NOMO-1 treated with dmso at 0.1 percent for 144 hours (cell line): ENCODE measurements at regions not wholly inside any gene's neighbourhood (a gene's known extent, or its start where the extent isn't known, plus 50 kb on each side); places are given as distances from the start of the nearest gene placed in this dataset.

ENCODE experiments used
- DNase-seq: peaks from one replicate; lab custom pipeline; 2025; ENCODE audit not compliant: unreplicated experiment; lab: John Stamatoyannopoulos, UW

DNA sequence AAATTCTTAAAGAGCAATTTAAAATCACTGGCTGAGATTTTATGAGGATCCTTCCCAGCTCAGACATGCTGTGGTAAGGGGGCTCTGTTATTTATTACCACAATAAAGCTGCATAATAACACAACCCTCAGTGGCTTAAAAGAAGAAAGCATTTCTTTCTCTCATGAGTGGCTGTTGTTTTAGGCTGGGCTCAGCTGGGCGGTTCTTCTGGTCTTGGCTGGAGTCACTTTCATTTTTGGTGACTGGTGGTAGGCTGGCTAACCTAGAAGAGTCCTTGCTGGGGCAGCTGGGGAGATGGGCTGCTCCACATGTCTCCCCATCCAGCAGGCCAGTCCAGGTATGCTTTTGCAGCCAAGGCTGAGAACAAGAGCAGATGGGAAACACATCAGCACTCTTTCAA is 113.0 kb upstream of the MSX1 start:
- no peak for DNase-seq

DNA sequence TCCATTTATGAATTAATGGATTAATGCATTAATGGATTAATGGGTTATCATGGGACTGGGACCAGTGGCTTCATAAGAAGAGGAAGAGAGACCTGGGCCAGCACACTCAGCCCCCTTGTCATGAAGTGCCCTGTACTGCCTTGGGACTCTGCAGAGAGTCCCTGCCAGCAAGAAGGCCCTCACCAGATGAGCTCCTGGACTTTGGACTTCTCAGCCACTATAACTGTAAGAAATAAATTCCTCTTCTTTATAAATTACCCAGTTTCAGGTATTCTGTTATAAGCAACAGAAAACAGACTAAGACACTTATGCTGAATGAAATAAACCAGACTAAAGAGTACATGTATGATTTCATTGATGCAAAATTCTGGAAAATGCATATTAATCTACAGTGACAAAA is 119.4 kb upstream of the MSX1 start:
- no peak for DNase-seq

- DNase-seq: no peak
Measured at GRCh38 chr4:4735870-4736269, 123.6 kb upstream of the MSX1 start.

GRCh38 chr4:4735136-4735750 is 124.2 kb upstream of the MSX1 start:
- no peak for DNase-seq

- DNase-seq: no peak
Measured at GRCh38 chr4:4734425-4734824, 125.0 kb upstream of the MSX1 start.

DNA sequence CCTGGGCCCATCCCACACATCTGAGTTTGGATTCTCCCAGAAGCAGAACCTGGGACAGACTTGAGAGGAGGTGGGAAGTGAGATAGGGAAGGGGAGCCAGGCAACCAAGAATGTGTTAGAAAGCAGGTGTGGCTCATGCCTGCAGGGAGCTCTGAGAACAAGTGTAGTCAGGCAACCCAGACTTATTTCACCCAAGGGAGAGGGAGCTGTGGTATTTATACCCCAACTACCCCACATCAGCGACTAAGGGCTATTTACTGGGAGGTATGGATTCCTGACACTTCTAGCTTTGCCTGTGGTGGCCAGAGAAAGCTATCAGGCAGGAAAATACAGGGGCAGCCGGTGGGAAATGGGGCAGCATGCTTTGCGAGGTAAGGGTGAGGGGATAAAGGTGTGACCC is 125.8 kb upstream of the MSX1 start:
- DNase-seq: no peak

DNA sequence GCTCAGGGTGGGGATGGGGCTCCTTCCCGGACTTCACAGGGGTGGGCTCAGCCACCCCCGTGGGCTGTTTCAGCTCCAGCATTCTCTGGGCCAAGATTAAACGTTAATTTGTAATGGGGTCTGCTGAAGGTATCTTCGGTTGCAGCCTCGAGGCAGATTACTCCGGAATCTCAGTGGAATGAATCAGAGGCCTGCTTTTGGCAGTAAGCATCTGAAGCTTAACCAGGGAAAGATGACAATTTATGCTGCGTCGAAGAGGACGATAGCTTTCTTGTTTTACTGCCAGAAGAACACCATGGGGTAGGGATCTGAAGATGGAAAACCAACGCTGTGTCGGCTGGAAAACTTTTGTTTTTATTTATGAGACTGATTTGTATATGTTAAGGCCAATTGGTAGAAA is 129.2 kb upstream of the MSX1 start:
- DNase-seq: no peak

DNA sequence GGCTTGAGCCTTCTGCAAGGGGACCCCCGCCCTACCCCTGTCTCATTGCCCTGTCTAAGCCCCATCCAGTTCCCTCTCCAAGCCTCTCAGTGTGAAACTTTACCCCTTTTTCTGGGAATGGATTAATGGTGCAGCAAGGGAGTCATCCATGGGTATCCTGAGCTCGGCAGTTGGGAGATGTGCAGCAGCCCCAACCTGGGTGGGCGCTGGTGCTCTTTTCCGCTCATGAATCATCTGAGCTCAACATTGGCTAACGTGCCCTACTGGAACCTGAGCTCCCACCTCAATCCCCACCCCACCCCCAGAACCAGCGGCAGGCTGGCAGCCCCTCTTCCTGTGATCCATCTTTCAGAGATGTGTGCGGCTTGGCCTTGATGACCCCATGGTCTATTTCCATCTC is 130.3 kb upstream of the MSX1 start:
- no peak for DNase-seq

DNA sequence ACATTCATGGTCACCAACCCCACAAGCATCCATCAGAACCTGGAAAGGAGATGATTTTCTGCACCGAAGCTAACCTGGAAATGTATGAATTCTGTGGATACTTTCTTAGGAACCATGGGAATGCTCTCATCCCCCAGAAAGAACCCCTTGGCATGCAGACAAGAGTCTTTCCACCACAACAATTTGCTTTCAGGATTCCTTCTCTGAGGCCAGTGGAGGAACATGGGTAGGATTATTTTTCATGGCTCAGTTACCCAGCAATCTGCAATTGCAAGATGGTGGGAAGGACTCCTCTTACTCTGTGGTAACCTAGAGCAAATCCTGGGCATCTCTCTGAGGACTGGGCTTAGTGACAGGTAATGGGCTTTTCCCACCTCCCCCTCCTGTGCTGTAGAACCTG is 131.9 kb upstream of the MSX1 start:
- no peak for DNase-seq

GRCh38 chr4:4726051-4726450 is 133.4 kb upstream of the MSX1 start:
- DNase-seq: no peak

GRCh38 chr4:4724321-4724720 is 135.1 kb upstream of the MSX1 start:
- DNase-seq: no peak

- DNase-seq: no peak
Measured at GRCh38 chr4:4721636-4722035, 137.8 kb upstream of the MSX1 start.

DNA sequence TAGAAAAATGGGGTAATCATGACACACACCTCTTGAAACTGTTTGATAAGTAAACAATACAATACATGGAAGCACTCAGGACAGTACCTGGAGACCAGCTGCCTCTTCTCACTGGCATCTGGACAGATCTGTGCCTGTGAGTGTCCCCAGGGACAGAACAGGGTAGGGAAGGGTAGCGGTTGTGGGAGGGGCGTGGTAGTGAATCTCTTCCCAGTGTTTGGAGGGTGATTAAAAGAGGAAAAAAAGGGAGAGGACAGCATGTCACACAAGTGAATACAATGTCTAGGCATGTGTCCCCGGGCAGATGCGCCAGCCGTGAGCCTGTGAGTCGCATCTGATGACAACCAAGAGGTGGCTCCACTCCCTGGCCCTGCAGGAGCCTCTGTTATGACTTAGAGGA is 138.8 kb upstream of the MSX1 start:
- DNase-seq: no peak

DNA sequence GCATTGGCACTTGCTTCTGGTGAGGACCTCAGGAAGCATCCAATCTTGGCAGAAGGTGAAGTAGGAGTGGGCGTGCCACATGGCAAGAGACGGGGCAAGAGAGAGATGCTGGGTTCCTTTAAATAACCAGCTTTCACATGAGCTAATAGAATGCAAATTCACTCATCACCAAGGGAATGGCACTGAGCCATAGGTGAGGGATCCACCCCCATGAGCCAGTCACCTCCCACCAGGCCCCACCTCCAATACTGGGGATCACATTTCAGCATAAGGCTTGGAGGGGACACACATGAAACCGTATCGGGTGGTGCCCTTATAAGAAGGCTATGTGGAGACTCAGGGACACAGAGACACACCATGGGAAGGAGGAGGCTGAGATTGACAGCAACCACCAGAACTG is 140.0 kb upstream of the MSX1 start:
- no peak for DNase-seq

GRCh38 chr4:4717692-4718091 is 141.8 kb upstream of the MSX1 start:
- no peak for DNase-seq

- no peak for DNase-seq
Measured at GRCh38 chr4:4714331-4714730, 145.1 kb upstream of the MSX1 start.

DNA sequence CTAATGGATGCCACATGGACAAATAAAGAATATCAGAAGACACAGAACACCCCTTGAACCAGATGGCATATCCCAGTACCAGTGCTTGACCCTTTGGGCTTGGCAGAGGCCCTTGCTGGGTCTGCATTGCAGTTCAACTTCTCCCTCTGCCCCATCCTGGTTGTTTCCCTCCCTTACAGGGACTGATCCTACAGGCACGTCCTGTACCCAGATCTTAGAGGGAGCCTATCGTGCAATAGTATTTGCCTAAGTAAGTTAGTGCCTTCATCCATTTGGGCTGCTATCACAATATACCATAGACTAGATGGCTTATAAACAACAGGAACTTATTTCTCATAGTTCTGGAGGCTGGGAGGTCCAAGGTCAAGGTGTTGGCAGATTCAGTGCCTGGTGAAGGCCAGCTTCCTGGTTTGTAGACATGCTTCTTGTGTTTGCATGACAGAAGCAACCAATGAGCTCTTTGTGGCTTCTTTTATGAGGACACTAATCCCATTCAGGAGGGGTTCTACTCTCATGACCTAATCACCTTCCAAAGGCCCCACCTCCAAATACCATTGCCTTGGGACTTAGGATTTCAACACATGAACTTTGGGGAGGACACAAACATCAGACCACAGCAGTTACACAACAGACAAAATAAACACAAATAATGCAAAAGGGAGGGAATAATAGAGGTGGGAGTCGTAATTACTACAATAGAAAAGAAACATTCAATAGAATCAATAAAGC is 146.5 kb upstream of the MSX1 start:
- no peak for DNase-seq

GRCh38 chr4:4711902-4712301 is 147.6 kb upstream of the MSX1 start:
- DNase-seq: no peak

GRCh38 chr4:4709736-4710135 is 149.7 kb upstream of the MSX1 start:
- no peak for DNase-seq

DNA sequence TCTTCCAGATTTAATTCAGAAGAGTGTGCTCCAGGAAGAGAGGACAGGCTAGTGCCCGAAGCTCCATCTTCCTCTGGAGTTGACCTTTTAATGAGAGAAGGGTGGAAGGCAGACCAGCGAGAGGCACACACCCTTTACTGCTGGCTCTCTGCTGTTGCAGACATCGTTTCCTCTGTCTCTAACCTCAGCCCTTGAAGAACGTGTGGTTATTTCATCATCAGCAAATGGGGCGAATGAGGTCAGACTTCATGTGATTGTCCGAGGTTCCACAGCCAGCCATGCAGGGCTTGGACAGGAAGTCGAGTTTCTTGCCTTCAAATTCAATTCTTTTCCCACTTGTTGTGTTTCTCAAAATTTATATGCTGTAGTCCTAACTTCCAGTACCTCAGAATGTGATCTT is 155.2 kb upstream of the MSX1 start:
- peak; percentile 56 for DNase-seq

DNA sequence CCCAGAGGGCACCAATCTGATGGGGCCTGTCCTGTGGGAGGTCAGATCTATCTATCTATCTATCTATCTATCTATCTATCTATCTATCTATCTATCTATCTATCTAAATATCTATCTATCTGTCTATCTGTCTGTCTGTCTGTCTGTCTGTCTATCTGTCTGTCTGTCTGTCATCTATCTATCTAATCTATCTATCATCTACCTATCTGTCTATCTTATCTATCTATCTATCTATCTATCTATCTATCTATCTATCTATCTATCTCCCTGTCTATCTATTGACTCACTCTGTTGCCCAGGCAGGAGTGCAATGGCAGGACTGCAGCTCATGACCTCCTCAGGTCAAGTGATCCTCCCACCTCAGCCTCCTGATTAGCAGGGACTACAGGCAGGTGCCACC is 155.7 kb upstream of the STX18 start:
- DNase-seq: no peak

DNA sequence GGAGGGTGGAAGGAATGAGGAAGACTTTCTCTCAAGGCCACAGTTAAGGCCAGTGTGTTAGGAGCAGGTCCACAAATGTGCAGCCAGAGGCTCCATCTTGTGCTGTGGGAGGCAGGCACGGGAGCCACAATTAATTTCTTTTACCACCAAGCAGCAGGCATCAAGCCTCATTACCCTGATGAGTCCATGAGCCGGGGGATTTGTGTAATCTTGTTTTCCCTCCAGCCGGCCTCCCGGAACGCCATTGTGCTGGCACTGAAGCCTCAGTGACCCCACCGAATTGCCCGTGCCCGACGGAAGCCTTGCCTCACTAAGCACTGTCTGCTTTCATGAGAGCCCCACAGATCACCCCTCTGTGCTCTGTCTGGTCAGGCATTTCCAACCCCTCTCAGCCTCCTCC is 154.7 kb upstream of the STX18 start:
- no peak for DNase-seq

DNA sequence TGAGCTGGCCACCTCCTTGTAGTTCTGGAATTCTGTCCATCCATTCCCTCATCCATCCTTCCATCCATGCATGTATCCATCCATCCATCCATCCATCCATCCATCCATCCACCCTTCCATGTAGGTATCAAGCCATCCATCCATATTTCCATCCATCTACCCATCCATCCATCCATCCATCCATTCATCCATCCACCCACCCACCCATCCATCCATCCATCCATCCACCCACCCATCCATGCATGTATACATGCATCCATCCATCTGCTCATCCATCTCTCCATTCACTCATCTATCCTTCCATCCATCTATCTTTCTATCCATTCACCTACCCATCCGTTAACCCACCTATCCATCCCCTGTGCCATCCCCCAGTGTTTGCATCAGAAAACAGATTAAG is 153.6 kb upstream of the STX18 start:
- DNase-seq: no peak
